MCF 10A (cell line): ENCODE measurements at regions not wholly inside any gene's neighbourhood (a gene's known extent, or its start where the extent isn't known, plus 50 kb on each side); places are given as distances from the start of the nearest gene placed in this dataset.

Experiments used
- BruUV-seq: library from RNA; stranded (reverse); fragments of 400-500 nt; replicated peaks from 2 replicates; lab custom pipeline; 2021; lab: Mats Ljungman, UMichigan
- CTCF ChIA-PET: fragments of 300-600 bp; sonication (Branson Sonifier 250); formaldehyde crosslinking; extraction: SDS; loops from one replicate; lab custom pipeline; 2021; ENCODE audit warnings: antibody characterized with exemption, inconsistent platforms; lab: Yijun Ruan, JAX
- POLR2A ChIA-PET: fragments of 300-600, 350-650 bp; sonication (Branson Sonifier 250); formaldehyde crosslinking; extraction: SDS; loops from one replicate; lab custom pipeline; 2020; ENCODE audit warnings: antibody characterized with exemption, inconsistent platforms; lab: Yijun Ruan, JAX
- DNase-seq: peaks from one replicate; pipeline ENCODE4 v3.0.0-alpha.2; 2018; ENCODE audit not compliant: unreplicated experiment
- H3K27ac Mint-ChIP-seq: one replicate; pipeline ENCODE4 v1.8.0; 2022; ENCODE audit warnings: mild to moderate bottlenecking, low read depth, mixed read lengths; ENCODE audit not compliant: unreplicated experiment
- H3K27me3 Mint-ChIP-seq: one replicate; pipeline ENCODE4 v1.8.0; 2022; ENCODE audit warnings: mixed read lengths; ENCODE audit not compliant: insufficient read depth, unreplicated experiment
- H3K36me3 Mint-ChIP-seq: one replicate; pipeline ENCODE4 v1.8.0; 2022; ENCODE audit warnings: mild to moderate bottlenecking, moderate library complexity, mixed read lengths; ENCODE audit not compliant: insufficient read depth, unreplicated experiment
- H3K4me1 Mint-ChIP-seq: one replicate; pipeline ENCODE4 v1.8.0; 2022; ENCODE audit warnings: mixed read lengths; ENCODE audit not compliant: insufficient read depth, unreplicated experiment
- H3K4me3 Mint-ChIP-seq: one replicate; pipeline ENCODE4 v1.8.0; 2022; ENCODE audit warnings: mild to moderate bottlenecking, moderate library complexity, mixed read lengths; ENCODE audit not compliant: unreplicated experiment
- H3K9me3 Mint-ChIP-seq: one replicate; pipeline ENCODE4 v1.8.0; 2022; ENCODE audit warnings: mixed read lengths; ENCODE audit not compliant: unreplicated experiment
- CTCF ChIP-seq: fragments of 200-600 bp; IDR thresholded peaks from one replicate; pipeline ENCODE4 v1.8.0; 2022; ENCODE audit warnings: antibody characterized with exemption, mild to moderate bottlenecking; ENCODE audit not compliant: unreplicated experiment
- intact Hi-C: fragments of 100-400 bp; cut with micrococcal nuclease; formaldehyde crosslinking; loops from 2 replicates; pipeline ENCODE4 v1.14.1; 2022

DNA sequence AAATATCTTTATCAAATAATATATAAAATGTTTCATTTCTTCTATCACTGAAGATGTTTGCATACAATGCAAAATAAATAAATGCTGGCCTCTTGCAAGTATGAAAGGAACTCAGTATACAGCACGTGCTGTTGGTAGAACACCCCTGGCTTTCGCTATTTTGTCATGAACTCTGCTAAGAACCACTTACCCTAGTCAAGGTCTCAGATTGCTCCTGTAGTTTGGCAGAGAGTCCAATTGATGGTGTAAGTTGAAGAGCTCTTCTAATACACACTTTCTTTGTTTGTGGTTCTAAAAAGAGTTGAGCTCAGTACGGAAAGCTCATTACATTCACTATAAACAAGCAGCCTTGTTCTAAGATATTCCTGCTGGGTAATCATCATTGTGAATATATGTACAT lies 1258.9 kb downstream of the EFNB2 start:
- Mint-ChIP-seq H3K27ac (no peak overlapping the region), H3K36me3 (no peaks in the 10 kb centered on the region), H3K4me1 (peaks cover 8% of the 10 kb centered on the region), H3K27me3 (no peaks in the 10 kb centered on the region), H3K4me3 (no peak overlapping the region), H3K9me3 (no peaks in the 10 kb centered on the region)
- no peak for TF ChIP-seq CTCF
- CTCF ChIA-PET, result interaction anchor here (0.6 kb wide), 2 partner anchors 26 to 60 kb away, joined by 3 to 4 read pairs; no protein-coding TSS in a partner anchor
- intact Hi-C loops, result no loop called here
- POLR2A ChIA-PET, result no interaction called here
- DNase-seq, result no peak
- no TSS peak for BruUV-seq

GRCh38 chr13:105273665-105274222 lies 1261.7 kb downstream of the EFNB2 start:
- H3K27ac Mint-ChIP-seq, result no peak overlapping the region
- H3K27me3 Mint-ChIP-seq, result no peaks in the 10 kb centered on the region
- DNase-seq, result no peak
- ChIA-PET CTCF (interaction anchor here (0.7 kb wide), 1 partner anchor 12 kb away, joined by 3 read pairs; no protein-coding TSS in a partner anchor), POLR2A (interaction anchor here (0.7 kb wide), 1 partner anchor 42 kb away, joined by 3 read pairs; no protein-coding TSS in a partner anchor)
- H3K4me1 Mint-ChIP-seq, result no peaks in the 10 kb centered on the region
- H3K9me3 Mint-ChIP-seq, result no peaks in the 10 kb centered on the region
- intact Hi-C loops, result no loop called here
- H3K4me3 Mint-ChIP-seq, result no peak overlapping the region
- no TSS peak for BruUV-seq
- H3K36me3 Mint-ChIP-seq, result no peaks in the 10 kb centered on the region
- TF ChIP-seq CTCF, result no peak

DNA sequence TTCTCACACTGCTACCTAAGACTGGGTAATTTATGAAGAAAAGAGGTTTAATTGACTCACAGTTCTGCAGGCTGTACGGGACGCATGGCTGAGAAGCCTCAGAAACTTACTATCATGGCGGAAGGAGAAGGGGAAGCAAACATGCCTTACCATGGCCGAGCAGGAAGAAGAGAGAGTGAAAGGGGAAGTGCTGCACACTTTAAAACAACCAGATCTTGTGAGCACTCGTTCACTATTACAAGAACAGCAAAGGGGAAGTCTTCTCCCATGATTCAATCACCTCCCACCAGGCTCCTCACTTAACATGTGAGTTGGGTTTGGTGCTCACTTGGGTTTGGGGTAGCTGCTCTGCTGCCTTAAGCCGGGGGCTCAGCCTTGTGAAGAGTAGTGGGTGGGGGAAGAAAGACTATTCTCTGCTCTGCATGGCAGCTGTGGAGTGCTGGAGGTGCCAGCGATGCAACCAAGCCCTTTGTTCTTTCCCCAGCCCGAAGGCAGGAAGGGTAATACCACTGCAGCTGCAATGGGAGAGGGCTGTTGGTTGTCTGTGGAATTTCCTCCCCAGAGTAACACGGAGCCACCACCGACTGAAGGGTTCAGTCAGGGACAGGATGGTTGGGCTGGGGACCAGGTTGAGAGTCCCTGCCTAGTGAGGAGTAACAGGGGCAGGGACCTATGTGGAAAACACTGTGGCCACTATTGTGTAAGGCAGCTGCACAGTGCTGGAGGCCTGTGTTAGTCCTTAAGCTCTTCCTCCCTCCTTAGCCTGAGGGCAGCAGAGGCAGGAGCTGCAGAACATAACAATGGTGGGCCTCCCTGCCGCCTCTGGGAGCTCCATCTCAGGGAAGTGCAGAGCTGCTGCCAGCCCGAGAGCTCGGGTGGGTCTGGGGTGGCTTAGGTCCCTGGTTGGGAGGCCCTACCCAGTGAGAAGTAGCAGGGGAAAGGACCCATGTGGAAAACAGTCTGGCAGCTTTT lies 1262.5 kb downstream of the EFNB2 start:
- no peaks in the 10 kb centered on the region for H3K4me1 Mint-ChIP-seq
- ChIA-PET CTCF (interaction anchor here (0.7 kb wide), 1 partner anchor 13 kb away, joined by 3 read pairs; no protein-coding TSS in a partner anchor), POLR2A (interaction anchor here (0.7 kb wide), 1 partner anchor 41 kb away, joined by 3 read pairs; no protein-coding TSS in a partner anchor)
- no peak for TF ChIP-seq CTCF
- no peak overlapping the region for H3K4me3 Mint-ChIP-seq
- H3K27me3 Mint-ChIP-seq, result no peaks in the 10 kb centered on the region
- no TSS peak for BruUV-seq
- intact Hi-C loops, result no loop called here
- H3K9me3 Mint-ChIP-seq, result no peaks in the 10 kb centered on the region
- no peaks in the 10 kb centered on the region for H3K36me3 Mint-ChIP-seq
- H3K27ac Mint-ChIP-seq, result no peak overlapping the region
- no peak for DNase-seq

DNA sequence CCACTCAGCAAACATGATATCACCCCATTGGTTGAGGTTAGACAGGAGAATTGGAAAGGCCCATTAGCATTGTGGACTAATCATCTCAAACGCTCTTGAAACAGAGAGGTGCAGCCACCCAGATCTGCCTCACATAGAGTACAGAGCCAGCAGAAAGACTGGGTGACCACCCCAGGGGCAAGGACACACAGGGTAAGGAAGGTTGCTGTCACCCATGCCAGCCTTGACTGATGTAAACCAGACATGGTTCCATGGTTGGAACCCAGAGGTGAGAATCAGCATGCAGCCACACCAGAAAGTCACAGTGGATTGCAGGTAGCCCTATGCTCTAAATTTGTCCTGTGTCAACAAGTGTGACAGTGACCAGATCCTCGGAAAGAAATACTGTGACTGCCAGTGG lies 1268.8 kb downstream of the EFNB2 start:
- H3K4me1 Mint-ChIP-seq, result no peaks in the 10 kb centered on the region
- no peaks in the 10 kb centered on the region for H3K27me3 Mint-ChIP-seq
- H3K4me3 Mint-ChIP-seq, result no peak overlapping the region
- intact Hi-C loops, result no loop called here
- no peak overlapping the region for H3K27ac Mint-ChIP-seq
- POLR2A ChIA-PET, result no interaction called here
- no peak for DNase-seq
- TF ChIP-seq CTCF, result no peak
- no peaks in the 10 kb centered on the region for H3K9me3 Mint-ChIP-seq
- CTCF ChIA-PET, result no interaction called here
- BruUV-seq, result no TSS peak
- no peaks in the 10 kb centered on the region for H3K36me3 Mint-ChIP-seq
